Peyer's patch (tissue), 4 donors: ENCODE measurements at regions not wholly inside any gene's neighbourhood (a gene's known extent, or its start where the extent isn't known, plus 50 kb on each side); places are given as distances from the start of the nearest gene placed in this dataset.

Source experiments
- DNase-seq, 3 donors: peaks; one replicate each; pipeline ENCODE4 v3.0.0-alpha.2; 2017 to 2019
- H3K27ac ChIP-seq, 4 donors: fragments of 200-600 bp; sonication (generic); one replicate each; pipeline ENCODE4 v1.5.1; 2016 to 2019
- H3K27me3 ChIP-seq, 2 donors: fragments of 200-600 bp; sonication (generic); one replicate each; pipeline ENCODE4 v1.5.1; 2019
- H3K36me3 ChIP-seq, 3 donors: fragments of 200-600 bp; sonication (generic); one replicate each; pipeline ENCODE4 v1.5.1; 2016 to 2019
- H3K4me1 ChIP-seq, 4 donors: fragments of 200-600 bp; sonication (generic); one replicate each; pipeline ENCODE4 v1.5.1; 2016 to 2019
- H3K4me3 ChIP-seq, 4 donors: fragments of 200-600 bp; sonication (generic); 1 replicate in 3 of 4; 2 replicates in 1 of 4; pipeline ENCODE4 v1.5.1; 2016 to 2019; ENCODE audit warnings: mild to moderate bottlenecking in 1 of 4
- H3K9me3 ChIP-seq, 4 donors: fragments of 200-600 bp; sonication (generic); one replicate each; pipeline ENCODE4 v1.5.1; 2016 to 2019; ENCODE audit warnings: mild to moderate bottlenecking in 1 of 4
- POLR2A ChIP-seq, 2 donors: fragments of 450-650 bp; IDR thresholded peaks; one replicate each; pipeline ENCODE4 v1.5.1; 2017; ENCODE audit warnings: antibody characterized with exemption in 2 of 2, mild to moderate bottlenecking in 2 of 2, moderate library complexity in 2 of 2
- TF ChIP-seq, protein P1 (sequence below), 6 experiments: fragments of 450-650 bp in 4 of 6; fragments of 200-600 bp in 2 of 6; sonication (generic) in 1 of 6; IDR thresholded peaks; one replicate each; pipeline ENCODE4 v1.5.1; 2017 to 2019; ENCODE audit warnings: antibody characterized with exemption in 6 of 6, mild to moderate bottlenecking in 3 of 6, moderate library complexity in 1 of 6

DNA sequence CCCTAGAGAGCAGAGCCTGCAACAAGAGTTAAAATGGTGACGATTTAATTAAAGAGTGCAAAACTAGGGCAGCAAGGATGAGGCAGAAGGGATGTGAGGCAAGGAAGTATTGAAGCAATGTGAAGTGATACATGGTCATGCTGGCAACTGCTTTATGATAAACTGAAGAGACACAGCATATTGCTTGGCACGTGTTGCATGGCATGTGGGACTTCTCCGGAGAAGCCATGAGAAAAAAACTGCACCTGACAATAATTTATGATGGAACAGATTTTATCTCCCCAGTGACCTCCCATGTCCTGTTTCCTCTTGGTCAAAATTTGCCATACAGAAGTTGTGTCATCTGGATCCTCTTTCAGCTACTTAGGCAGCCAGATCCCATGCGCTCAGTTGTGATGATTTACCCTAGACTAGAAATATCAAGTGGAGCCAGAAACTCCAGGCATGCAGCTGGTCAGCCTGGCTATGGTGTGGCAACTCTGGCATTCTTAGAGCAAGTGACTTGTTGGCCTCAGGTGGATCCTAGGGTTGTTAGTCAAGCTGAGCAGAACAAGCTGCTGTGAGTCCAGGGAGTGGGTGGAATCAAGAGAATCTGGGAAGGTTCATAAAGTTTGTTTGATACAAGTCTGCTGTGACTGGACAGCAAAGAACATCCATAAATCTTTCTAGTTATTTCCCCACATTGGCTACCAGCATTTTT is 611.4 kb upstream of the USP24 start:
- H3K27me3 ChIP-seq, result no peaks in the 10 kb centered on the region
- H3K27ac ChIP-seq, result no peak overlapping the region
- no peak overlapping the region for H3K4me3 ChIP-seq
- DNase-seq, result no peak
- TF ChIP-seq, protein P1, sequence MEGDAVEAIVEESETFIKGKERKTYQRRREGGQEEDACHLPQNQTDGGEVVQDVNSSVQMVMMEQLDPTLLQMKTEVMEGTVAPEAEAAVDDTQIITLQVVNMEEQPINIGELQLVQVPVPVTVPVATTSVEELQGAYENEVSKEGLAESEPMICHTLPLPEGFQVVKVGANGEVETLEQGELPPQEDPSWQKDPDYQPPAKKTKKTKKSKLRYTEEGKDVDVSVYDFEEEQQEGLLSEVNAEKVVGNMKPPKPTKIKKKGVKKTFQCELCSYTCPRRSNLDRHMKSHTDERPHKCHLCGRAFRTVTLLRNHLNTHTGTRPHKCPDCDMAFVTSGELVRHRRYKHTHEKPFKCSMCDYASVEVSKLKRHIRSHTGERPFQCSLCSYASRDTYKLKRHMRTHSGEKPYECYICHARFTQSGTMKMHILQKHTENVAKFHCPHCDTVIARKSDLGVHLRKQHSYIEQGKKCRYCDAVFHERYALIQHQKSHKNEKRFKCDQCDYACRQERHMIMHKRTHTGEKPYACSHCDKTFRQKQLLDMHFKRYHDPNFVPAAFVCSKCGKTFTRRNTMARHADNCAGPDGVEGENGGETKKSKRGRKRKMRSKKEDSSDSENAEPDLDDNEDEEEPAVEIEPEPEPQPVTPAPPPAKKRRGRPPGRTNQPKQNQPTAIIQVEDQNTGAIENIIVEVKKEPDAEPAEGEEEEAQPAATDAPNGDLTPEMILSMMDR (IDR thresholded peaks at IDR 0.05), result no peak
- no peak for TF ChIP-seq POLR2A (IDR thresholded peaks at IDR 0.05)
- H3K9me3 ChIP-seq, result no peaks in the 10 kb centered on the region
- H3K4me1 ChIP-seq, result no peaks in the 10 kb centered on the region
- H3K36me3 ChIP-seq, result no peaks in the 10 kb centered on the region

DNA sequence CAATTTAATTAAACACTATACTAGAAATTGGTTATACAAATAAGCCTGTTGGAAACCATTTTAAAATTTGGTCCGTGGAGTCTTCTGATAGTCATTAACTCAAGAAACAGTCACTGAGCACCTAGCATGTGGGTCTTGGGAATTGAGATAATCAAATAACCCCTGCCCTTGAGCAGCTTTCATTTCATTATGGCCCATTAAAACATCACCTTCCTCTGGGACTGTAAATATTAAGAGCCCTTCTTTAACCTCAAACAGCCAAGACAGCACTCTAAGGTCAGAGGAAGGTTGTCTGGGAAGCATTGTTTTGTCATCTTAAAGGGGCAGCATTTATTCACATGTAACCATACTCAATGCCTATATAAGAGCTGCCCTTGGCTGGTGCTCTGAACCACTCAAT is 610.3 kb upstream of the USP24 start:
- no peak for DNase-seq
- TF ChIP-seq, protein P1 (IDR thresholded peaks at IDR 0.05), result no peak
- TF ChIP-seq POLR2A (IDR thresholded peaks at IDR 0.05), result no peak
- H3K9me3 ChIP-seq, result no peaks in the 10 kb centered on the region

DNA sequence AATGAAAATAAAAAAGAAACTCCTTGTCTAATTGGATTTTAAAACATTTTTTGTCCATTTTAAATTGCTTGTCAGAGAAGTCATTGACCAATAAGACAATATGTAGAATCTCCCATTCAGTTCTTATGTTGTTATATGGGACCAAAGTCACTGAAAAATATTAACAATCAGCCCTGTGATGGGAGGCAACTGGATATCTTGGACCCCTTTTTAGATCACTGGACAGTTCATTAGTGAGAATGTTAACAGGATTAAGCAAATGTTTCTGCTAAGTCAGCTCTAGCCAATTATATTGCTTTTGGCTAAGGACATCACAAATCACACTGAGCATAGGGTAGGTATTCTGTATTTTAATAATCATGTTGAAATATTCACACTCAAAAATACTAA is 609.1 kb upstream of the USP24 start:
- Histone ChIP-seq H3K27ac (no peak overlapping the region), H3K36me3 (no peaks in the 10 kb centered on the region), H3K4me3 (no peak overlapping the region), H3K4me1 (no peaks in the 10 kb centered on the region), H3K9me3 (no peaks in the 10 kb centered on the region), H3K27me3 (no peaks in the 10 kb centered on the region)
- no peak for DNase-seq
- TF ChIP-seq, protein P1 (IDR thresholded peaks at IDR 0.05), result no peak
- no peak for TF ChIP-seq POLR2A (IDR thresholded peaks at IDR 0.05)

More for the DNA sequence above, 610.3 kb upstream of the USP24 start:
- Histone ChIP-seq H3K27me3 (no peaks in the 10 kb centered on the region), H3K36me3 (no peaks in the 10 kb centered on the region), H3K4me1 (no peaks in the 10 kb centered on the region), H3K27ac (no peak overlapping the region), H3K4me3 (no peak overlapping the region)

DNA sequence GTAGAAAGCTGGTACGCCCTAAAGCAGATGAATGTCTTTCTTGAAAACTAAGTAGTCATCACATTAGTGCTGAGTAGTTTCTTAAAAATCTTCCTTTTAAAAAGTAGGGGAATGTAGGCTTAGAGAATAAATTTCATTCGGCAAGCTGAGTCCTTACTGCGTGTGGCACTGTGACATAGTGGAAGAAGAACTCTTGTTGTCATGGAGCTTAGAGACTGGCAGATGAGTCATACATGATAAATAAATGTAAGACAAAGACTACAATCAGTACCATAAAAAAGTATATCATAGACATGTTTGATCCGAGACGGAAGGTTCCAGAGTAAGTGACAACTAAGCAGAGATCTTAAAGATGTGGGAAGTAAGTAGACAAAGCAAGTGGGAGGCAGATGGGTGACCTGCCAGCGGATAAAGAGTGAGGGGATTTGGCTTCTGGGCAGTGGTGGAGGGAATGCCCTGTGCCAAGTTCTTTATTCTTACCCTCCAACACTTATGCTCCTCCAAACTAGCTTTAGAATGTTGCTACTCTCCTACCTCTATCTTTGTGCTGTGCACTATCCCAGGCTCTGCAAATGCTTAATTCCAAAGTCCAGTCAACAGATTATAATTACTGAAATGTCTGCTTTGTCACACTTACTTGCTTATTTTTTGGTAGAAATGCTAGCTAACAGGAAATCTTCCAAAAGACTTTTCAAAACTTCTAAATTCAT is 608.5 kb upstream of the USP24 start:
- Histone ChIP-seq H3K27ac (no peak overlapping the region), H3K36me3 (no peaks in the 10 kb centered on the region), H3K9me3 (no peaks in the 10 kb centered on the region), H3K4me3 (no peak overlapping the region), H3K4me1 (no peaks in the 10 kb centered on the region), H3K27me3 (no peaks in the 10 kb centered on the region)
- TF ChIP-seq POLR2A (IDR thresholded peaks at IDR 0.05), result no peak
- TF ChIP-seq, protein P1 (IDR thresholded peaks at IDR 0.05), result no peak
- no peak for DNase-seq

DNA sequence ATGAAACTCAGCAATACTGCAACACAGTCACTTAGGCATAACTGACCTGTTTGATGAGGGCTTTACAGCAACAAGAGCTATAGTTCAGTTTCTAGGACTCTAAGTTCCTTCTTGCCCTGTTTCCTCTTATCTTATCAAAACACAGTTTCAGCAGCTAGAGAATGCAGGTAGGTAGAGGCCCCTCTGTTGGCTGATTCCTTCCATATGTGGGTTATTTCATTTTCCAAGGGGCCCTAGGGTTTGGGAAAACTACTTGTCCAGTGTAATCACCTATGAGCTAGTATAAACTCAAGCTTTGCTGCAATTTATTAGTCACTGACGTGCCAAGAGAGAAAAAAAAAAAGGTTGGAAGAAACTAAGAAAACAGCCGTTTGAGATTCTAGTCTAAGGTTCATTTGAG is 607.7 kb upstream of the USP24 start:
- TF ChIP-seq POLR2A (IDR thresholded peaks at IDR 0.05), result no peak
- TF ChIP-seq, protein P1 (IDR thresholded peaks at IDR 0.05), result no peak
- no peak overlapping the region for H3K4me3 ChIP-seq
- no peaks in the 10 kb centered on the region for H3K4me1 ChIP-seq
- H3K9me3 ChIP-seq, result no peaks in the 10 kb centered on the region
- DNase-seq, result no peak
- no peaks in the 10 kb centered on the region for H3K36me3 ChIP-seq
- H3K27ac ChIP-seq, result no peak overlapping the region
- H3K27me3 ChIP-seq, result no peaks in the 10 kb centered on the region
